ENCODE measurements at regions not wholly inside any gene's neighbourhood (a gene's known extent, or its start where the extent isn't known, plus 50 kb on each side); places are given as distances from the start of the nearest gene placed in this dataset.
"Not testable (repeated sequence)": the region's sequence is repeated elsewhere in the genome, so short reads cannot be mapped to it uniquely, and the experiment has no call there.

- no peak for DNase-seq
Observed at GRCh38 chr17:77610972-77611521, 347.5 kb upstream of the TNRC6C start.

DNA sequence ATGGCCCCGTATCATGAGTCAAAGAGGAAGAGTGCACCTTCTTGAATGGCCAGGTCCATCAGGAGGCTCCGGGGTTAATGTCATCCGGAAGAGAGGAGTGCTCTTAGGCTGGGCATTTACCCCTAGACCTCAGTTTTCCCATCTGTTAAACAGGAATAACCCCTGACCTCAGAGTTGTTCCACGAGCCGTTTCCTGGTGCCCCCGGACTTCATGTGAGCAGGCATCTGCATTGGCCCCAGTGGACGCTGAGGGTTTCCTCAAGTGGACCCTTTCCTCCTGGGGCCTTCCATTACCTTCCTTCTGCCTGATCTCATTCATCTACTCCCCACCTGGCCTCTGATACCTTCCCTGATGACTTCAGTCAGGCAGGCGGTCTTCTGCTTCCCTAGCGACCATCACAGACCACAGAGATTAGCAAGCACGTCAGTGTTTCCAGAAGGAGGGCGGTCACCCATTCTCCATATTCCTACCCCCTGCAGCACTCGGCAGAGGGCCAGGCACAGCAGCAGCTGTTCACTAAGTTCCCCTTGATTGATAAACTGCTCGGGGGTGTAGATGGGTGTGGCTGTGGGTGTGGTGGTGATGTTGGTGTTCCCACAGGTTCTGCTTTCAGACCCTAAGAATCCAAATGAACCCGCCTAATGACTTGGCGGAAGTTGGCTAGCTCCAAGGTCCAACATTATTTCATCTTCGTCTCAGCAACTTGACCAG is 346.6 kb upstream of the TNRC6C start:
- DNase-seq: no peak

- no peak for DNase-seq
Observed at GRCh38 chr17:77613218-77613617, 345.3 kb upstream of the TNRC6C start.

GRCh38 chr17:77613627-77614026 is 344.9 kb upstream of the TNRC6C start:
- DNase-seq: no peak

- no peak for DNase-seq
Observed at GRCh38 chr17:77615703-77616253, 342.7 kb upstream of the TNRC6C start.

- DNase-seq: no peak
Observed at GRCh38 chr17:77616254-77616731, 342.2 kb upstream of the TNRC6C start.

DNA sequence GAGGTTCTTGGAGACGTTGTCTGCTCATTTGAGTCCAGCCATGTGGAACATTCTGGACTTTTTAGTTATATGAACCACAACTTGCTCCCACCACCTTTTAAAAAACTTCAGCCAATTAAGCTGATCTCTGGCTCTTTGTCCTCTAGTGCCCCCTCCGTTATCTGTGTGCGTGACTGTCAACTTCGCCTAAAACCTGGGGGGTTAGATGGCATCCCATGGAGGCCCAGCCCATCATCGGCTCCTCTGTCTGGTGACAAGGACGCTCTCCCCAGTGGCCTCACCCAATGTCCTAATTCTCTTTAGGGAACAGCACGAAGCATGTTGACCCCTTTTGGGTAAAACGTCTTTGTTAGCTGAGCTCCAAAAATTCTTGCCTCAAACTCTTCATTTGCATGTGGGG is 341.0 kb upstream of the TNRC6C start:
- DNase-seq: no peak

GRCh38 chr17:77618173-77618572 is 340.3 kb upstream of the TNRC6C start:
- no peak for DNase-seq

GRCh38 chr17:77618731-77619130 is 339.8 kb upstream of the TNRC6C start:
- DNase-seq: no peak

DNA sequence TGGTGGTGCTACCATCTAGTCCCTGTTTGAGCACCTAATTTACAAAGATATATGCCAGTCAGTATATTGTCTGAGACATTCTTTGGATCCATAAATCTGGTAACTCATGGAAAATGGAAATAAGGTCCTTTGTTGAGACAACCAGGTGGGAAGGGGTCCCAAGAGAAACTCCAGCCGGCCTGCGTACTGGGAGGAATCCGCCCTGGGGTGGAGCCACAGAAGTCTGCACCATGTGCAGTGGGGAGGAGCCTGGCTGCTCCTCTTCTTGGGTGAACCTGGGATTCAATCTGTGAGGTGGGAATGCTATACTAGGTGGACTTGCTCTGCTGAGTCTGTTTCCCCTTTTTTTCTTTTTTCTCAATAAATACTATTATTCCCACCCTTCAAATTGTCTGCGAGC is 339.2 kb upstream of the TNRC6C start:
- no peak for DNase-seq

DNA sequence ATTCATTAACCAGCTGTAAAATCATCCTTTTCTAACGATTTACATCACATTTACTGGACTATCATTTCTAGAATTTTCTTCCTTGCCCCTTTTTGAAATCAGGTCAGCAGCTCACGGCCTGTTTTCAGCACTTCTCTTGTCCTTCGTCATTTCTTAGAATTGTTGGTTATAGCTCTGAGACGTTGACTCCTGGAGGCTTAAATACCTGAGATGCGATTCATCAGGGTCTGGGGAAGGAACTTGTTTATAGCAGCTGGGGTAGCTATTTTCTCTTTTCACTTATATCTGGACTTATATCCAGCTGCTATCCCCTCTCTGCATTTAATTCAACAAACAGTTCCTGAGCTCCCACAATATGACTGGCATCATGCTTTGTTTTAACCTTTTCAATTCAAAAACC is 338.7 kb upstream of the TNRC6C start:
- DNase-seq: no peak

GRCh38 chr17:77620282-77620681 is 338.2 kb upstream of the TNRC6C start:
- no peak for DNase-seq

DNA sequence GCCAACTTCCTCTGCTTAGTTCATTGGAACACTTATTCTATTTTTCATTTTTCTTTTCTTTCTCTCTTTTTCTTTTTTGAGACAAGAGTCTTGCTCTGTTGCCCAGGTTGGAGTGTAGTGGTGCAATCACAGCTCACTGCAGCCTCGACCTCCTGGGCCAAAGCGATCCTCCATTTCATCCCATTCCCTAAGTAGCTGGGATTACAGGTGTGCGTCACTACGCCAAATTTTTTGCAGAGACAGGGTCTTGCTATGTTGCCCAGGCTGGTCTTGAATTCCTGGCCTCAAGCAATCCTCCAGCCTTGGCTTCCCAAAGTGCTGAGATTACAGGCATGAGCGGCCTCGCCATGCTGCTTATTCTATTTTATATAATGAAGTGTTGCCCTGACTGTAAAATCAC is 336.4 kb upstream of the TNRC6C start:
- DNase-seq: not testable (repeated sequence)

- DNase-seq: no peak
Observed at GRCh38 chr17:77622647-77623046, 335.9 kb upstream of the TNRC6C start.

DNA sequence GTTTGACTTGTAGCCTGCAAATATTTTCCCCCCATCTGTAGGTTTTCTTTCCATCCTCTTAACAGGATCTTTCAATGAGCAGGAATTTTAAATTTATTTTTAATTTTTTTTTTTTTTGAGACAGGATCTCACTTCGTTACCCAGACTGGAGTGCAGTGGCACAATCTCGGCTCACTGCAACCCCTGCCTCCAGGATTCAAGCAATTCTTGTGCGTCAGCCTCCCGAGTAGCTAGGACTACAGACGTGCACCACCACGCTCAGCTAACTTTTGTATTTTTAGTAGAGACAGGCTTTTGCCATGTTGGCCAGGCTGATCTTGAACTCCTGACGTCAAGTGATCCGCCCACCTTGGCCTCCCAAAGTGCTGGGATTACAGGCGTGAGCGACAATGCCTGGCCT is 335.2 kb upstream of the TNRC6C start:
- not testable (repeated sequence) for DNase-seq

DNA sequence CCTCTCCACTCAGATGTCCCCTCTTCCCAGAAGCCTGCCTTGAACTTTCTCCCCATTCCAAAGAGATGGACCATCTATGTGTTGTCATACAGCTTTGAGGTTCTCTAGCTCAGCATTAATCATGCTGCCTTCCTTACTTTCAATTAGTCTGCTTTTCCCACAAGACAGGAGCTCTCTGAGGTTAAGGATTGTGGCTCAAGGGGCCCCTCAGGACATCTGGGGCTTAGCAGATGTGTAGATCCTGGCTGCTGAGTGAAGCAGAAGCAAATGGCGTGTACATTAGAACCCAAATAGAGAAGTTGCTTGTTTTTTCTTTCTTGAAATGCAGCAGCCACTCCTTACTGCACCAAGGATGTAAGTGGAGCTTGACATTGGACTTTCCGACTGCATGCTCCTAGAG is 330.5 kb upstream of the TNRC6C start:
- DNase-seq: no peak

- not testable (repeated sequence) for DNase-seq
Observed at GRCh38 chr17:77629284-77629683, 329.2 kb upstream of the TNRC6C start.

DNA sequence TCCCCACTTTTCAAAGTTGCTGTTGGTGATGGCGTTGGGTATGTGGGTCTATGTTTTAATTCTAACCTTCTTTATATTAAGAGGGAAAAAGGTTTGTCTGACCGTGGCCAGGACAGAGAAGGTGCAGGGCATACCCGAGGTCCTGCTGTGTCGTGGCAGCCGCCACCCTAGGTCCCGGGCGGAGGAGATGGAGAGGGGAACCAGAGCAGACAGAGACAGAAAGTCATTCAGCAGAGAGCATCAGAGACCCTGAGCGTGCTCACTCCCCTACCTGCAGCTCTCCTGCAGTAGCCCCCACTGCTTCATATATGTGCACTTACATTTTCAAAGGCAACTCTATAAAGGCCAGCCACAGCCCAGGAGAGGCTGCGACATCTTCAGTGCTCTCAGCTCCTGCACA is 327.2 kb upstream of the TNRC6C start:
- no peak for DNase-seq

- no peak for DNase-seq
Observed at GRCh38 chr17:77632619-77633018, 325.9 kb upstream of the TNRC6C start.

DNA sequence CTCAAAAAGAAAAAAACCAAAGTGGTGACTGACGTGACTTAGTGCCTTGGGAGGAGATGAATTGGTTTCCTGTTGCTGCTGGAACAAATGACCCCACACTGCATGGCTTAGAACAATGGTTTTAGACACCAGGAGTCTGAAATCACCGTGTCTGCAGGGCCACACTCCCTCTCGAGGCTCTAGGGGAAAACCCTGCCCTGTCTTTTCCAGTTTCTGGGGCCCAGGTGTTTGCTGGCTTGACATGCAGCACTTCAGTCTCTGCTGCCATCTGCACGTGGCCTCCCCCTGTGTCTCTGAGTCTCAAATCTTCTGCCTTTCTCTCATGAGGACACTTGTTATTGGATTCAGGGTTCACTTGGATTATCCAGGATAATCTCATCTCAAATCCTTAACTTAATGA is 323.8 kb upstream of the TNRC6C start:
- DNase-seq: no peak

DNA sequence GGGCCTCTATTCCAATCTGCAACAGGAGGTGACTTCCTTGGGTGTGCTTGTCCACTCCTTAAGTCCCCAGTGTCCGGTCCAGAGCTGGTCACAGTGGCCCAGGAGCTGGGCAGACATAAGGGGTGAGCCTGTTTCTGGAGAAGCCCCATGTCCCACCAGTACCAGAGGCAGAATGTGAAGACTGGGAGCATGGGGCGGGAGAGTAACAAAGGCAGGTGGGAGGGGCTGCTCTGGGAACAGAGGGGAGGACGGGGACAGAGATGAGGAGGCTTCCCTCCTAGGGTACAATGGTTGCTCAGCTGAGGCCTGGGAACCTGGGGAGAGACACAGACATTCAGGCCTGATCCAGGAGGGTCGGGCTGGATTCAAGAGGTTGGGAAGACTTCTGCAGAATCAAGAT is 323.3 kb upstream of the TNRC6C start:
- DNase-seq: no peak

GRCh38 chr17:77635785-77636184 is 322.7 kb upstream of the TNRC6C start:
- not testable (repeated sequence) for DNase-seq

- DNase-seq: no peak
Observed at GRCh38 chr17:77636835-77637817, 321.4 kb upstream of the TNRC6C start.
